Lung microvascular endothelial cell (primary cell): ENCODE measurements at regions not wholly inside any gene's neighbourhood (a gene's known extent, or its start where the extent isn't known, plus 50 kb on each side); places are given as distances from the start of the nearest gene placed in this dataset.
"Not testable (repeated sequence)": the region's sequence is repeated elsewhere in the genome, so short reads cannot be mapped to it uniquely, and the experiment has no call there.

ENCODE experiments used
- DNase-seq, 2 donors: peaks; one replicate each; pipeline versions ENCODE4 v3.0.0 to v3.0.0-alpha.2; 2010; ENCODE audit warnings: low read depth in 2 of 2

- DNase-seq: not testable (repeated sequence)
These were observed 107.6 kb upstream of the ADGRG2 start for GRCh38 chrX:19229896-19230295.

- DNase-seq: no peak
These were observed 105.8 kb upstream of the PDHA1 start for GRCh38 chrX:19237901-19238300.

DNA sequence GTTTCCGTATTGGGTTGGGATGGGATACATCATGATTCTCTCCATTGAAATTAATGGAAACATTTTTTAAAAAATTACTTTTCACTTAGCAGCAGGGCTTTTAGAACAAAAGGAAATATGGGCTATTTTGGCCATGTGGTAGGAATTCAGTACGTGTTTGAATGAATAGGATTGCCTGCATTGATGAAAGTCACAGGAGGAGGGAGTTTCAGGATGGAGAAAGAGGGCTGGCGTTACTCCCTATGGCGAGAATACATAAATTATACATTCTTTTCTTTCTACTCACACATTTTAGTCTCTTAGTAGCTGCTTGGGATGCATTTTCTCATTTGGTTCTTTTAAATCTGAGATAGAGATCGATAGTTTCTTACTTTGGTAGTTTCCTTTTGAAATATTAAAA is 100.3 kb upstream of the PDHA1 start:
- no peak for DNase-seq

DNA sequence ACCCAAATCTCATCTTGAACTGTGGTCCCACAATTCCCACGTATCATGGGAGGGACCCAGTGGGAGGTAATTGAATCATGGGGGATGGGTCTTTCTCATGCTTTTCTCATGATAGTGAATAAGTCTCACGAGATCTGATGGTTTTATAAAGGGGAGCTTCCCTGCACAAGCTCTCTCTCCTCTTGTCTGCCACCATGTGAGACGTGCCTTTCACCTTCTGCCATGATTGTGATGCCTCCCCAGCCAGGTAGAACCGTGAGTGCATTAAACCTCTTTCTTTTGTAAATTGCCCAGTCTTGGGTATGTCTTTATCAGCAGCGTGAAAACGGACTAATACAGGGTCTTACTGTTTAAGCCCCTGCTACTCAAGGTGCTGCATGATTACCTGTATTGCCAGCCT is 98.8 kb upstream of the PDHA1 start:
- DNase-seq: not testable (repeated sequence)

- no peak for DNase-seq
These were observed 97.9 kb upstream of the PDHA1 start for GRCh38 chrX:19245711-19246269.

DNA sequence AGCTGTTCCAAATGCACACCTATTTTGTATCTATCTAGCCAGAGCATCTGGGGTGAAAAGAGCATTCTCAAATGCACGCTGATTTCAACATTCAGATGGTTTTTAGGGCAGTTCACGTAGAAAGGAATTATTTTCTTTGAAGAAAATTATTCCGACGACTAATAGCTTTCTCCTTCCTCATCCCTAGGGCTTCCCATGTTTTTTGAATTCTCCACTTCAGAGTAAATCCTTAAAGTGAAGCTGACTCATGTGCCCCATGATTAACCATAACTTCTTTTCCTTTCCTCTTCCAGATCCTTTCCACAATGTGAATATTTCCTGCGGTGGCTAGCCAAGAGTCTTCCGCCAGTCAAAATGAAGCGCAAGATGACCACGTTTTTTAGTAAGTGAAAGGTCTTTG is 86.7 kb upstream of the PDHA1 start:
- DNase-seq: no peak

GRCh38 chrX:19261026-19261425 is 82.7 kb upstream of the PDHA1 start:
- not testable (repeated sequence) for DNase-seq

DNA sequence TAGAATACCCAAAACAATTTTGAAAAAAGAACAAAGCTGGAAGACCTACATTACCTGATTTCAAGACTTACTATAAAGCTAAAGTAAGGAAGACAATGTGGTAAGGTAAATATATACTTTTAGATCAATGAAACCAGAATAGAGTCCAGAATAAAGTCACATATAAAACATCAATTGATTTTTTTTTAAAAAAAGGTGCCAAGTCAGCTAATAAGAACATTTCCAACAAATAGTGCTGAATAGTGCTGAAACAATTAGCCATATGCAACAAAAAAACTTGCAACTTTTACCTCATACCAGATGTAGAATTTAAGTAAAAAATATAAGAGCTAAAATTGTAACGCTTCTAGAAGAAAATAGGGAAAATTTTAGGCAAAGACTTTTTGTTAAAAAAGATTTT is 73.0 kb upstream of the PDHA1 start:
- DNase-seq: no peak

DNA sequence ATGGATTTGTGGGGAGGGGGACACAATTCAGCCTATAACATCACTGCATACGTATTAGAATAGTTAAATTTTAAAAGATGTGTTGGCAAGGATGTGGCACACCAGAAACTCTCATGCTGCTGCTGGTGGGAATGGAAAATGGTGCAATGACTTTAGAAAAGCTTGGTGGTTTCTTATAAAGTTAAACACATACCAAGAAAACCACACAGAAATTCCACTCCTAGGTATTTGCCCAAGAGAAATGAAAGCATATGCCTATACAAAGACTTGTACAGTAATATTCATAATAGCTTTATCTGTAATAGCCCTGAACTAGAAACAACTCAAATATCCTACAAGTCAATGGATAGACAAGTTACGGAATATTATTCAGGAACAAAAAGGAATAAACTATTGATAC is 71.3 kb upstream of the PDHA1 start:
- no peak for DNase-seq

DNA sequence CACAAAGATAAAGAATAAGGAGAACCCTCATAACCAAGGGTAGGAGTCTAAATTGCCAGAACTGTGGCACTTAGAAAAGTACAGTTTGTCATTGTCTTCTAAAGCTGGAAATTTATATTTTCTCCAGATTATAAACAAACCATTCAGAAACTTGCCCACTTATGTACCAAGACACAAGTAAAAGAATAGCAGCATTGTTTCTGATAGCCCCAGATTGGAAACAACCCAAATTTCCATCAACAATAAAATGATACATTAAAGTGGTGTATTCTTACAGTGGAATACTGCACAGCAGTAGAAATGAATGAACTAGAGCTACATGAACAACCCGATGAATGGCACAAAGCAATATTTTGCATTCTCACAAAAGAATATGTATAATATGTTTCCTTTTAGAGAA is 63.1 kb upstream of the PDHA1 start:
- DNase-seq: no peak

- DNase-seq: no peak
These were observed 62.5 kb upstream of the PDHA1 start for GRCh38 chrX:19281256-19281655.

GRCh38 chrX:19283597-19284339 is 60.0 kb upstream of the PDHA1 start:
- no peak for DNase-seq

DNA sequence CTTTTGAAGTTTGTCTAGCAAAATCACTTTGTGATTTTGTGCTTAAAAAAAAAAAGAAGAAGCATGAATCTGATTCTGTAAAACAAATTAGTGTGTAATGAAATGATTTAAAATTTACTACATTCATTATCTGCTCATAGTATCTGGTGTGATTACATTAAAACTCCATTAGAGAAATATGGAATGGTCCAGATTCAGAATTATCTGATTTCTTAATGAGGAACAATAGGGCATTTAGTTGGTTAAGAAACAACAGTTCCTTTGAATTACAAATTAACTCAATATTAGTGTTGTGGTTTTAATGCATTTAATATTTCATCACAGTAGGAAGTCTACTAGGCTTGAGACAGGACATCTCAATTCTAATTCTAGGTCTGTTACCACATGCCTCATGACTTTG is 57.9 kb upstream of the PDHA1 start:
- no peak for DNase-seq

DNA sequence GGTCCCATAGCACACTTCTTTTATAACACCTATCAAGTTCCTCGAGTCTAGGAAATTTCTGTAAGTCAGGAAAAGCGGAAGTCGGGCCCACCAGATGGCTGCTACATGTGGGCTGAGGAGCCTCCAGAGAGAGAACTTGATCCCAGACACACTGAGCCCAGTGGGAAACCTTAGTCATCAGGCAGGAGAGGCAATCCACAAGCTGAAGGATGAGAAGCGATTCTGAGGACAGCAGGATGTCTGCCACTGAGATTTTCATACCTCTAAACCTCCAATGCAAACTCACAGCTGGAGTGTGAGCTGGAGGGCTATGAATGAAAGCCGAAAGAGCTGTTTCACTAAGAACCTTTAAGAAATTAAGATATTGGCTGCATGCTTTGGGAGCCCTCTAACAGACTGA is 52.6 kb upstream of the PDHA1 start:
- DNase-seq: no peak

DNA sequence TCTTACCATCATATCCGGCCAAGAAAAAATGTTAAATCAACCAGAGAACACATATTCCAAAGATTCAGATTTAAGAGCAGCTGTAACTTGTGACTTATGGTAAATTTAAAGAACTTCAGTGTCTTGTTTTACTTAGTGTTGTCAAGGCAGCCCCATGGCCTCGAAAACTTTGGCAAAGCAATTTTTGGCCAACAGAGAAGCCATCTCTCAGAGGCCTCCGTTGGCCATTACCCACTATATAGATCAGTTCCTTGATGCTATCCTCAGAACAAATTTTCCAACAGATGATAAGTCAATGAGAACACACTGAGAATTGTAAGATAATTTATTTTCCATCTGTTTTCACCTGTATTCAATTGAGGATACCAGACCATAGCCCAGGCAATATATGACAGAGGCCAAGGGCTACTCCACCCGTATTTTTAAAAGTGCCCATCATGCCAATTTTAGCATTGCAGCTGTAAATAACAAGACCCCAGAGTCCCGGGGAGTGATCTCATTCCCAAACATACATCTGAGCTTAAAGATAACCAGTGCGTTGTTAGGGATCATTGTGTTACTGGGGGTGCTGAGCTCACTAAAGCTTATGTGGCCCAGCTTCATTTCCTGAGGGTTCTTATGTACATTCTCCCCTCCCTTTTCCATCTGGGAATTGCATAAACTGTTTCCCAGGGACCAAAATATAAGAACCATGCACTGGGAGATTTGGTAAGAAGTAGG is 50.0 kb upstream of the PDHA1 start:
- no peak for DNase-seq
